DOHH2 (cell line): ENCODE measurements at regions not wholly inside any gene's neighbourhood (a gene's known extent, or its start where the extent isn't known, plus 50 kb on each side); places are given as distances from the start of the nearest gene placed in this dataset.

Experiments
- H3F3A ChIP-seq: fragments of 200-600 bp; sonication (generic), shearing (Covaris generic); 2 replicates; pipeline ENCODE4 v1.6.0; 2016; ENCODE audit warnings: antibody characterized with exemption, mild to moderate bottlenecking; ENCODE audit not compliant: control insufficient read depth, insufficient read depth
- H3K27ac ChIP-seq: fragments of 200-600 bp; sonication (generic); 2 replicates; pipeline ENCODE4 v1.5.1; 2014; ENCODE audit warnings: low read depth, mild to moderate bottlenecking, low read length, moderate library complexity
- H3K27me3 ChIP-seq: fragments of 200-600 bp; sonication (generic); 2 replicates; pipeline ENCODE4 v1.6.1; 2014; ENCODE audit warnings: mild to moderate bottlenecking, low read length, mixed read lengths; ENCODE audit not compliant: control insufficient read depth
- H3K36me3 ChIP-seq: fragments of 200-600 bp; sonication (generic); 2 replicates; pipeline ENCODE4 v1.6.1; 2014; ENCODE audit warnings: mild to moderate bottlenecking, low read length, moderate library complexity, mixed read lengths; ENCODE audit not compliant: control insufficient read depth
- H3K4me1 ChIP-seq: fragments of 200-600 bp; sonication (generic); 2 replicates; pipeline ENCODE4 v1.6.1; 2014; ENCODE audit warnings: mild to moderate bottlenecking, low read length, mixed read lengths; ENCODE audit not compliant: control insufficient read depth
- H3K4me2 ChIP-seq: fragments of 200-600 bp; sonication (generic); 2 replicates; pipeline ENCODE4 v1.6.0; 2014; ENCODE audit warnings: mild to moderate bottlenecking, low read length, moderate library complexity
- H3K4me3 ChIP-seq: fragments of 200-600 bp; sonication (generic); 2 replicates; pipeline ENCODE4 v1.5.1; 2014; ENCODE audit warnings: mild to moderate bottlenecking, low read length, mixed read lengths
- H3K79me2 ChIP-seq: fragments of 200-600 bp; sonication (generic); 2 replicates; pipeline ENCODE4 v1.6.1; 2014; ENCODE audit warnings: mild to moderate bottlenecking, low read length, mixed read lengths; ENCODE audit not compliant: control insufficient read depth
- H3K9me2 ChIP-seq: fragments of 200-600 bp; sonication (generic); replicated peaks from 2 replicates; pipeline ENCODE4 v1.6.1; 2014; ENCODE audit warnings: mild to moderate bottlenecking, low read length, mixed read lengths; ENCODE audit not compliant: control insufficient read depth
- H3K9me3 ChIP-seq: fragments of 200-600 bp; sonication (generic); 2 replicates; pipeline ENCODE4 v1.6.1; 2014; ENCODE audit warnings: antibody characterized with exemption, low read length, mixed read lengths; ENCODE audit not compliant: control insufficient read depth, insufficient read depth
- H4K20me1 ChIP-seq: fragments of 200-600 bp; sonication (generic); 2 replicates; pipeline ENCODE4 v1.6.0; 2014; ENCODE audit warnings: low read depth, mild to moderate bottlenecking, antibody characterized with exemption, low read length, moderate library complexity; ENCODE audit not compliant: control insufficient read depth, insufficient read depth
- CTCF ChIP-seq: fragments of 200-600 bp; sonication (generic); IDR thresholded peaks from one replicate; pipeline ENCODE4 v1.5.1; 2014; ENCODE audit warnings: antibody characterized with exemption, mild to moderate bottlenecking, low read depth, low read length; ENCODE audit not compliant: poor library complexity, severe bottlenecking
- EZH2phosphoT487 ChIP-seq: fragments of 200-600 bp; sonication (generic); IDR thresholded peaks from 2 replicates; pipeline ENCODE4 v1.6.1; 2017; ENCODE audit warnings: borderline replicate concordance, mild to moderate bottlenecking, antibody characterized with exemption, low read length, moderate library complexity, mixed read lengths

GRCh38 chrX:109872021-109872732 is 130.7 kb upstream of the TMEM164 start:
- no peak overlapping the region for H3K27ac ChIP-seq
- no peaks in the 10 kb centered on the region for H3K9me2 ChIP-seq
- TF ChIP-seq EZH2phosphoT487, result no peak
- TF ChIP-seq CTCF, result no peak

GRCh38 chrX:109873574-109873973 is 129.3 kb upstream of the TMEM164 start:
- TF ChIP-seq EZH2phosphoT487 (no peak), CTCF (no peak)
- H3K79me2 ChIP-seq, result no peaks in the 10 kb centered on the region

More at GRCh38 chrX:109872021-109872732, 130.7 kb upstream of the TMEM164 start:
- Histone ChIP-seq H3K79me2 (no peaks in the 10 kb centered on the region), H3K9me3 (no peaks in the 10 kb centered on the region), H4K20me1 (no peaks in the 10 kb centered on the region), H3K4me1 (no peaks in the 10 kb centered on the region), H3K4me3 (no peak overlapping the region), H3F3A (no peaks in the 10 kb centered on the region), H3K36me3 (no peaks in the 10 kb centered on the region), H3K4me2 (no peak overlapping the region), H3K27me3 (no peaks in the 10 kb centered on the region)

GRCh38 chrX:109873983-109874382 is 128.9 kb upstream of the TMEM164 start:
- H3K9me2 ChIP-seq, result no peaks in the 10 kb centered on the region
- no peaks in the 10 kb centered on the region for H3K27me3 ChIP-seq
- no peaks in the 10 kb centered on the region for H3K9me3 ChIP-seq
- H3K4me1 ChIP-seq, result no peaks in the 10 kb centered on the region
- TF ChIP-seq CTCF (no peak), EZH2phosphoT487 (no peak)
- H3K4me3 ChIP-seq, result no peak overlapping the region
- H3K36me3 ChIP-seq, result no peaks in the 10 kb centered on the region
- no peaks in the 10 kb centered on the region for H3F3A ChIP-seq
- no peaks in the 10 kb centered on the region for H4K20me1 ChIP-seq
- no peak overlapping the region for H3K4me2 ChIP-seq
- H3K79me2 ChIP-seq, result no peaks in the 10 kb centered on the region
- no peak overlapping the region for H3K27ac ChIP-seq

More at GRCh38 chrX:109873574-109873973, 129.3 kb upstream of the TMEM164 start:
- Histone ChIP-seq H3K4me2 (no peak overlapping the region), H3K9me2 (no peaks in the 10 kb centered on the region), H3K36me3 (no peaks in the 10 kb centered on the region), H3K27ac (no peak overlapping the region), H3K4me3 (no peak overlapping the region), H3F3A (no peaks in the 10 kb centered on the region), H3K27me3 (no peaks in the 10 kb centered on the region), H3K9me3 (no peaks in the 10 kb centered on the region), H3K4me1 (no peaks in the 10 kb centered on the region), H4K20me1 (no peaks in the 10 kb centered on the region)
